Mesodermal cell (in vitro differentiated cells): ENCODE measurements at regions not wholly inside any gene's neighbourhood (a gene's known extent, or its start where the extent isn't known, plus 50 kb on each side); places are given as distances from the start of the nearest gene placed in this dataset.

ENCODE experiments used
- H3K27ac ChIP-seq: 2 replicates; pipeline ENCODE4 v1.7.0; 2013; ENCODE audit warnings: mild to moderate bottlenecking, low read depth, low read length, moderate library complexity; ENCODE audit not compliant: severe bottlenecking
- H3K36me3 ChIP-seq: 2 replicates; pipeline ENCODE4 v1.7.1; 2013; ENCODE audit warnings: mild to moderate bottlenecking, low read length, moderate library complexity; ENCODE audit not compliant: control insufficient read depth, insufficient read depth
- H3K4me1 ChIP-seq: one replicate; pipeline ENCODE4 v1.7.1; 2013; ENCODE audit warnings: mild to moderate bottlenecking, low read length; ENCODE audit not compliant: insufficient read depth, control insufficient read depth, poor library complexity, severe bottlenecking
- H3K4me3 ChIP-seq: 2 replicates; pipeline ENCODE4 v1.7.0; 2013; ENCODE audit warnings: low read length, control low read depth, mild to moderate bottlenecking; ENCODE audit not compliant: insufficient read depth, poor library complexity, severe bottlenecking; ENCODE audit errors: extremely low read depth
- H3K9me3 ChIP-seq: 2 replicates; pipeline ENCODE4 v1.7.1; 2013; ENCODE audit warnings: mild to moderate bottlenecking, low read length, moderate library complexity; ENCODE audit not compliant: control insufficient read depth
- WGBS, 2 experiments: methylation state at CpG; one replicate each; pipeline ENCODE4 v1.1.5; 2013; ENCODE audit warnings: missing lambda C conversion rate in 2 of 2; ENCODE audit not compliant: insufficient coverage in 2 of 2; 5-methylcytosine and 5-hydroxymethylcytosine counted together

GRCh38 chr5:102554082-102554481 lies 55.3 kb upstream of the SLCO6A1 start:
- H3K4me3 ChIP-seq: no peak overlapping the region
- H3K36me3 ChIP-seq: no peaks in the 10 kb centered on the region
- whole genome bisulfite sequencing, 2 experiments: no CpG with 5 or more reads among the region's 2 CpGs
- H3K27ac ChIP-seq: no peak overlapping the region
- no peaks in the 10 kb centered on the region for H3K4me1 ChIP-seq
- no peaks in the 10 kb centered on the region for H3K9me3 ChIP-seq

- no CpG with 5 or more reads among the region's 1 CpG for whole genome bisulfite sequencing, 2 experiments
Observed at GRCh38 chr5:102554728-102555127, 55.9 kb upstream of the SLCO6A1 start.

GRCh38 chr5:102561894-102562760 lies 63.3 kb upstream of the SLCO6A1 start:
- WGBS, 2 experiments: 60 to 67% methylated on average over 2 of the region's 11 CpGs
- H3K36me3 ChIP-seq: no peaks in the 10 kb centered on the region
- no peaks in the 10 kb centered on the region for H3K9me3 ChIP-seq
- no peak overlapping the region for H3K27ac ChIP-seq
- H3K4me1 ChIP-seq: no peaks in the 10 kb centered on the region
- no peak overlapping the region for H3K4me3 ChIP-seq

More at GRCh38 chr5:102554728-102555127, 55.9 kb upstream of the SLCO6A1 start:
- no peaks in the 10 kb centered on the region for H3K4me1 ChIP-seq
- H3K4me3 ChIP-seq: no peak overlapping the region
- H3K9me3 ChIP-seq: no peaks in the 10 kb centered on the region
- H3K27ac ChIP-seq: no peak overlapping the region
- no peaks in the 10 kb centered on the region for H3K36me3 ChIP-seq

- 60% methylated on average over 2 of the region's 4 CpGs; no CpG with 5 or more reads in 1 of the 2 experiments for WGBS, 2 experiments
Observed at GRCh38 chr5:102570747-102571146, 71.9 kb upstream of the SLCO6A1 start.

GRCh38 chr5:102578362-102578761 lies 79.6 kb upstream of the SLCO6A1 start:
- no peaks in the 10 kb centered on the region for H3K4me1 ChIP-seq
- H3K27ac ChIP-seq: no peak overlapping the region
- no peaks in the 10 kb centered on the region for H3K9me3 ChIP-seq
- no peak overlapping the region for H3K4me3 ChIP-seq
- no peaks in the 10 kb centered on the region for H3K36me3 ChIP-seq

More at GRCh38 chr5:102570747-102571146, 71.9 kb upstream of the SLCO6A1 start:
- H3K27ac ChIP-seq: no peak overlapping the region
- H3K9me3 ChIP-seq: no peaks in the 10 kb centered on the region
- H3K4me1 ChIP-seq: no peaks in the 10 kb centered on the region
- no peaks in the 10 kb centered on the region for H3K36me3 ChIP-seq
- no peak overlapping the region for H3K4me3 ChIP-seq

- Histone ChIP-seq H3K36me3 (no peaks in the 10 kb centered on the region), H3K4me3 (no peak overlapping the region), H3K4me1 (no peaks in the 10 kb centered on the region), H3K27ac (no peak overlapping the region), H3K9me3 (no peaks in the 10 kb centered on the region)
- WGBS, 2 experiments: 100% methylated on average over 1 of the region's 1 CpG; no CpG with 5 or more reads in 1 of the 2 experiments
Observed at GRCh38 chr5:102579379-102579778, 80.6 kb upstream of the SLCO6A1 start.

GRCh38 chr5:102581011-102581410 lies 82.2 kb upstream of the SLCO6A1 start:
- Histone ChIP-seq H3K36me3 (no peaks in the 10 kb centered on the region), H3K4me1 (no peaks in the 10 kb centered on the region), H3K9me3 (no peaks in the 10 kb centered on the region), H3K4me3 (no peak overlapping the region), H3K27ac (no peak overlapping the region)

GRCh38 chr5:102582696-102583095 lies 83.9 kb upstream of the SLCO6A1 start:
- Histone ChIP-seq H3K9me3 (no peaks in the 10 kb centered on the region), H3K36me3 (no peaks in the 10 kb centered on the region), H3K4me3 (no peak overlapping the region), H3K4me1 (no peaks in the 10 kb centered on the region), H3K27ac (no peak overlapping the region)
- 81 to 93% methylated on average over 2 of the region's 3 CpGs for WGBS, 2 experiments

GRCh38 chr5:102583276-102584124 lies 84.7 kb upstream of the SLCO6A1 start:
- Histone ChIP-seq H3K4me1 (no peaks in the 10 kb centered on the region), H3K36me3 (no peaks in the 10 kb centered on the region), H3K9me3 (no peaks in the 10 kb centered on the region), H3K4me3 (no peak overlapping the region), H3K27ac (no peak overlapping the region)
- WGBS, 2 experiments: 100% methylated on average over 1 of the region's 5 CpGs; no CpG with 5 or more reads in 1 of the 2 experiments

GRCh38 chr5:102589661-102590060 lies 90.9 kb upstream of the SLCO6A1 start:
- Histone ChIP-seq H3K9me3 (peaks cover 6% of the 10 kb centered on the region), H3K27ac (no peak overlapping the region), H3K4me1 (no peaks in the 10 kb centered on the region), H3K4me3 (no peak overlapping the region), H3K36me3 (no peaks in the 10 kb centered on the region)
- 80% methylated on average over 1 of the region's 2 CpGs; no CpG with 5 or more reads in 1 of the 2 experiments for WGBS, 2 experiments
